Fibroblast of lung (primary cell): ENCODE measurements at regions not wholly inside any gene's neighbourhood (a gene's known extent, or its start where the extent isn't known, plus 50 kb on each side); places are given as distances from the start of the nearest gene placed in this dataset.

Source experiments
- DNase-seq, 2 donors: peaks; one replicate each; pipeline versions ENCODE4 v3.0.0 to v3.0.0-alpha.2; 2010; ENCODE audit warnings: low read depth in 2 of 2
- H2AFZ ChIP-seq: 2 replicates; pipeline ENCODE4 v1.5.1; 2012; ENCODE audit warnings: low read length, control low read depth, inconsistent platforms
- H3K27ac ChIP-seq: 2 replicates; pipeline ENCODE4 v1.5.1; 2011; ENCODE audit warnings: low read length, control low read depth; ENCODE audit not compliant: insufficient read depth
- H3K27me3 ChIP-seq: 2 replicates; pipeline ENCODE4 v1.5.1; 2011; ENCODE audit warnings: mild to moderate bottlenecking, low read length; ENCODE audit not compliant: control insufficient read depth, insufficient read depth
- H3K36me3 ChIP-seq: 2 replicates; pipeline ENCODE4 v1.5.1; 2011; ENCODE audit warnings: low read length; ENCODE audit not compliant: control insufficient read depth, insufficient read depth
- H3K4me1 ChIP-seq: 2 replicates; pipeline ENCODE4 v1.5.1; 2011; ENCODE audit warnings: low read length; ENCODE audit not compliant: control insufficient read depth, insufficient read depth; ENCODE audit errors: extremely low read depth
- H3K4me2 ChIP-seq: 2 replicates; pipeline ENCODE4 v1.5.1; 2011; ENCODE audit warnings: low read length, control low read depth; ENCODE audit not compliant: insufficient read depth; ENCODE audit errors: extremely low read depth
- H3K4me3 ChIP-seq, 4 experiments: fragments of 200-600 bp in 1 of 4; sonication (generic) in 1 of 4; replicated peaks in 1 of 4; 2 replicates each; pipeline ENCODE4 v1.5.1; 2011 to 2016; ENCODE audit warnings: low read length in 4 of 4, low read depth in 3 of 4, mild to moderate bottlenecking in 3 of 4, control low read depth in 2 of 4, inconsistent platforms in 1 of 4, mixed read lengths in 1 of 4; ENCODE audit not compliant: insufficient read depth in 1 of 4; ENCODE audit errors: control extremely low read depth in 1 of 4
- H3K79me2 ChIP-seq: 2 replicates; pipeline ENCODE4 v1.5.1; 2012; ENCODE audit warnings: mild to moderate bottlenecking, low read length, inconsistent platforms; ENCODE audit not compliant: control insufficient read depth, insufficient read depth
- H3K9ac ChIP-seq: 2 replicates; pipeline ENCODE4 v1.5.1; 2011; ENCODE audit warnings: mild to moderate bottlenecking, low read length, control low read depth; ENCODE audit not compliant: insufficient read depth
- H3K9me3 ChIP-seq: 2 replicates; pipeline ENCODE4 v1.5.1; 2012; ENCODE audit warnings: low read depth, low read length; ENCODE audit not compliant: control insufficient read depth, insufficient read depth
- H4K20me1 ChIP-seq: 2 replicates; pipeline ENCODE4 v1.5.1; 2011; ENCODE audit warnings: low read length; ENCODE audit not compliant: control insufficient read depth, insufficient read depth; ENCODE audit errors: extremely low read depth
- EZH2 ChIP-seq: IDR thresholded peaks from 2 replicates; pipeline ENCODE4 v1.5.1; 2012; ENCODE audit warnings: low read length, control low read depth, mild to moderate bottlenecking; ENCODE audit errors: missing control alignments
- TF ChIP-seq, protein P1 (sequence below), 2 donors: IDR thresholded peaks in 1 of 2; conservative IDR thresholded peaks in 1 of 2; 1 replicate in 1 of 2; 2 replicates in 1 of 2; pipeline ENCODE4 v1.5.1; 2011 to 2012; ENCODE audit warnings: low read length in 2 of 2, control low read depth in 1 of 2, inconsistent platforms in 1 of 2, low read depth in 1 of 2, mild to moderate bottlenecking in 1 of 2

DNA sequence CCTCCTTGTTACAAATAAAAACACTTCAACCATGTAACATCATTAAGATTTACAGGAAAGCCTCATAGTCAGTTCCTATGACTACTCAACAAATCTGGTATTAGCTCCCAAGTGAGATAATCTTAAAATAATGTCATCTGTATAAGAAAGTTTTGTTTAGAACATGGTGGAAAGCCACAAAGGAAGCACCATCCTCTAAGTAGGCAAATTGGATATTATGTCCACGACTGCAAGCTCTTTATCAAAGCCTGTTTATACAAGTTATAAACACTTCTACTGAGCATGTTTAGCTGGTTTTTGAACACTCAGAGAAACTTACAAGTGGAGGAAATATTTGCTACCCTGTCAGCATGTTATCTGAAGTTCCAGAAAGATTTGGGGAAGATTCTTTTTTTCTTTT lies 349.8 kb downstream of the ARL4A start:
- Histone ChIP-seq H3K36me3 (no peaks in the 10 kb centered on the region), H2AFZ (no peak overlapping the region), H3K9me3 (no peaks in the 10 kb centered on the region), H3K79me2 (no peaks in the 10 kb centered on the region), H3K27ac (no peak overlapping the region), H3K4me1 (no peaks in the 10 kb centered on the region), H3K4me2 (no peak overlapping the region), H4K20me1 (no peaks in the 10 kb centered on the region), H3K27me3 (no peaks in the 10 kb centered on the region), H3K9ac (no peak overlapping the region), H3K4me3 (no peak overlapping the region)
- TF ChIP-seq, protein P1, sequence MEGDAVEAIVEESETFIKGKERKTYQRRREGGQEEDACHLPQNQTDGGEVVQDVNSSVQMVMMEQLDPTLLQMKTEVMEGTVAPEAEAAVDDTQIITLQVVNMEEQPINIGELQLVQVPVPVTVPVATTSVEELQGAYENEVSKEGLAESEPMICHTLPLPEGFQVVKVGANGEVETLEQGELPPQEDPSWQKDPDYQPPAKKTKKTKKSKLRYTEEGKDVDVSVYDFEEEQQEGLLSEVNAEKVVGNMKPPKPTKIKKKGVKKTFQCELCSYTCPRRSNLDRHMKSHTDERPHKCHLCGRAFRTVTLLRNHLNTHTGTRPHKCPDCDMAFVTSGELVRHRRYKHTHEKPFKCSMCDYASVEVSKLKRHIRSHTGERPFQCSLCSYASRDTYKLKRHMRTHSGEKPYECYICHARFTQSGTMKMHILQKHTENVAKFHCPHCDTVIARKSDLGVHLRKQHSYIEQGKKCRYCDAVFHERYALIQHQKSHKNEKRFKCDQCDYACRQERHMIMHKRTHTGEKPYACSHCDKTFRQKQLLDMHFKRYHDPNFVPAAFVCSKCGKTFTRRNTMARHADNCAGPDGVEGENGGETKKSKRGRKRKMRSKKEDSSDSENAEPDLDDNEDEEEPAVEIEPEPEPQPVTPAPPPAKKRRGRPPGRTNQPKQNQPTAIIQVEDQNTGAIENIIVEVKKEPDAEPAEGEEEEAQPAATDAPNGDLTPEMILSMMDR (conservative IDR thresholded peaks at IDR 0.05 in 1 of 2, IDR thresholded peaks at IDR 0.05 in 1 of 2; ENCODE audit: low read depth in 1 of 2, low read length in 2 of 2): no peak
- TF ChIP-seq EZH2: no peak
- DNase-seq: peak; percentile 41 to 85

DNA sequence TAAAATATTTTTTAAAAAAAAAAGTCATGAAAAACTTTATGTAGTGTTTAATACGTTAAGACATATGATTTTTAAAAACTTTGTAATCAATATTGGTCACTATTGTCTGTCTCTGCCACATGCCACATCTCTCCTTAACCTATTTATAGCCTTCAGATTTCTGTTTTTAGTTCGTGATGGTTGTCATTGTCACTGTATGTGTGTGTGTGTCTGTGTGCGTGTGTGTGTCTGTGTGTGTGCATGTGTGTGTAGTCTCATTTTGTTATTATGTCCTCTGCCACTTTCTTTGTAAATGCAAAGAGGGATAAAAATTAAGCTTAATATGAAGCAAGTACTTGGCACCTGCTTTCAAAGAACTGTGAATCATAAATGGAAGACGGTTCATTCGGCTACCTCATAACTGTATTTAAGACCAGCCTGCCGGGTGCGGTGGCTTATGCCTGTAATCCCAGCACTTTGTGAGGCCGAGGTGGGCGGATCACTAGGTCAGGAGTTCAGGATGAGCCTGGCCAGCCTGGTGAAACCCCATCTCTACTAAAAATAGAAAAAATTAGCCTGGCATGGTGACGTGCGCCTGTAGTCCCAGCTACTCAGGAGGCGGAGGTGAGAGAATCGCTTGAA lies 354.0 kb downstream of the ARL4A start:
- Histone ChIP-seq H3K36me3 (no peaks in the 10 kb centered on the region), H4K20me1 (no peaks in the 10 kb centered on the region), H3K4me2 (no peak overlapping the region), H3K79me2 (no peaks in the 10 kb centered on the region), H3K9me3 (no peaks in the 10 kb centered on the region), H3K4me1 (peaks cover 2% of the 10 kb centered on the region), H2AFZ (no peak overlapping the region), H3K9ac (no peak overlapping the region), H3K27me3 (no peaks in the 10 kb centered on the region), H3K4me3 (no peak overlapping the region), H3K27ac (no peak overlapping the region)
- no peak for DNase-seq
- TF ChIP-seq, protein P1 (conservative IDR thresholded peaks at IDR 0.05 in 1 of 2, IDR thresholded peaks at IDR 0.05 in 1 of 2; ENCODE audit: low read depth in 1 of 2, low read length in 2 of 2): no peak
- TF ChIP-seq EZH2: no peak

DNA sequence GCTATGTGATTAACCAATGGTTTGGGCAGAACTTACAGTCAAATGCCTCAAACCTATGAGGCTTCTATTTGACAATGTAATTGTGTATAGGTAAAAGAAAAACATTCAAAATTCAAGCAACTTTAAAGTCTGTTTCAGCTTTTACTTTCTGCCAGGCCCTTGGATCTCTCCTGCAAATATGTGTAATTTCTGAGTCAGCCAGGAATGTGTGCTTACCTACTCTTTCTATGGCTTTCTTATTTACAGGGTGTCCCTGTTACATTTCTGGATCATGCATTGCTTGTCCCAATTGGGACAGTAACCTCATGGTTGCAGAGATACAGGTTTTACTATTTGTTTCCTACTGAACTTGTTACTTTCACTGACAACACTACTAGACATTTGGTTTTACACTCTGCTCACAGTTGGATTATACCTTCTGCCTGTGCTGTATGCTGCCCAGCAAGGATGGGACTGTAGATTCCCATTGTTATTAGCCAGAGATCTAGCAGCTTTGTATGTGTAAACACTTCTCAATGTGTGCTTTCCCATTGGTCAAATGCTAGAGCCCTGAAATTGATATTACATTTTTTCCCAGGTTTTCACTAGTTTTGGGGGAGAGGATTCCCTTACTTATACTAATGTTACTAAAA lies 355.3 kb downstream of the ARL4A start:
- TF ChIP-seq, protein P1 (conservative IDR thresholded peaks at IDR 0.05 in 1 of 2, IDR thresholded peaks at IDR 0.05 in 1 of 2; ENCODE audit: low read depth in 1 of 2, low read length in 2 of 2): no peak
- no peak for TF ChIP-seq EZH2
- H3K27me3 ChIP-seq: no peaks in the 10 kb centered on the region
- peaks cover 2% of the 10 kb centered on the region for H3K4me1 ChIP-seq
- H3K79me2 ChIP-seq: no peaks in the 10 kb centered on the region
- peak overlapping the region; percentile 17 for H2AFZ ChIP-seq
- no peaks in the 10 kb centered on the region for H4K20me1 ChIP-seq
- DNase-seq: peak in 1 of 2 donors; percentile 57
- H3K36me3 ChIP-seq: no peaks in the 10 kb centered on the region
- H3K4me3 ChIP-seq: no peak overlapping the region
- no peak overlapping the region for H3K27ac ChIP-seq
- no peak overlapping the region for H3K9ac ChIP-seq
- no peak overlapping the region for H3K4me2 ChIP-seq
- no peaks in the 10 kb centered on the region for H3K9me3 ChIP-seq
